Pancreas (tissue), 10 donors: ENCODE measurements at regions not wholly inside any gene's neighbourhood (a gene's known extent, or its start where the extent isn't known, plus 50 kb on each side); places are given as distances from the start of the nearest gene placed in this dataset.
"Not testable (repeated sequence)": the region's sequence is repeated elsewhere in the genome, so short reads cannot be mapped to it uniquely, and the experiment has no call there.

ENCODE experiments used
- ATAC-seq, 4 donors: fragments of 200-7000 bp; cut with Tn5 transposase; one replicate each; pipeline versions ENCODE4 v1.8.0 to v1.9.1; 2020; ENCODE audit warnings: mild to moderate bottlenecking in 4 of 4, moderate library complexity in 4 of 4
- DNase-seq, 6 donors: peaks; one replicate each; pipeline ENCODE4 v3.0.0-alpha.2; 2020
- FAIRE-seq: peaks from 2 replicates; lab custom pipeline; 2012; peaks lifted over from hg19 to GRCh38; lab: Jason Lieb, UNC
- H3K27ac ChIP-seq, 4 donors: fragments of 200-600 bp; sonication (generic); 1 replicate in 3 of 4; 2 replicates in 1 of 4; pipeline versions ENCODE4 v1.5.0 to v1.8.0; 2020
- H3K27me3 ChIP-seq, 4 donors: fragments of 200-600 bp; one replicate each; pipeline ENCODE4 v1.8.0; 2021
- H3K36me3 ChIP-seq, 3 donors: fragments of 200-600 bp; sonication (generic) in 1 of 3; one replicate each; pipeline versions ENCODE4 v1.5.0 to v1.8.0; 2020 to 2021
- H3K4me1 ChIP-seq, 3 donors: fragments of 200-600 bp; one replicate each; pipeline ENCODE4 v1.8.0; 2021
- H3K4me3 ChIP-seq, 4 donors: fragments of 200-600 bp; sonication (generic) in 2 of 4; one replicate each; pipeline versions ENCODE4 v1.5.0 to v1.8.0; 2020 to 2021
- H3K9me3 ChIP-seq, 4 donors: fragments of 200-600 bp; one replicate each; pipeline ENCODE4 v1.8.0; 2021
- CTCF ChIP-seq, 4 donors: fragments of 200-600 bp; sonication (generic) in 3 of 4; IDR thresholded peaks; one replicate each; pipeline versions ENCODE4 v1.5.0 to v1.8.0; 2021; ENCODE audit warnings: antibody characterized with exemption in 4 of 4
- WGBS, 2 donors: extraction: QIAGEN DNeasy Blood & Tissue Kit; methylation state at CpG; one replicate each; pipeline ENCODE4 v1.1.7; 2013; 5-methylcytosine and 5-hydroxymethylcytosine counted together
- intact Hi-C, 3 donors: fragments of 100-400 bp; cut with DNase I; formaldehyde crosslinking; loops; one replicate each; pipeline versions ENCODE4 v1.11.1 to v1.14.2; 2022
- donor health status: healthy with polysubstance abuse.
- donor health status: DM: no; HTN: no; CAD: no; lungs with moderate emphysema.
- donor health status: DM: no; HTN: no; CAD: no.
- donor health status: control.
- donor health status: control.
- donor health status: Bipolar disorder and iron deficiency.
- donor health status: DM: yes; HTN: yes; CAD: no.
- donor health status: DM: no; HTN: no; CAD: no.
- donor health status: DM: no; HTN: no; CAD: no.
- donor health status: DM: yes; HTN: yes; CAD: no.

GRCh38 chr6:8301502-8301901 is 133.8 kb downstream of the SLC35B3 start:
- Histone ChIP-seq H3K4me3 (no peak overlapping the region), H3K9me3 (no peaks in the 10 kb centered on the region), H3K27me3 (no peaks in the 10 kb centered on the region), H3K4me1 (no peaks in the 10 kb centered on the region), H3K27ac (no peak overlapping the region), H3K36me3 (no peaks in the 10 kb centered on the region)
- no peak for TF ChIP-seq CTCF (IDR thresholded peaks at IDR 0.05)
- WGBS, 2 donors = 65 to 66% methylated on average over 2 of the region's 2 CpGs
- ATAC-seq = no peak
- intact Hi-C loops = no loop called here
- no peak for FAIRE-seq
- no peak for DNase-seq

- no peak for ATAC-seq
These were observed 136.3 kb downstream of the SLC35B3 start for GRCh38 chr6:8299034-8299433.

GRCh38 chr6:8282946-8283345 is 152.4 kb downstream of the SLC35B3 start:
- FAIRE-seq, H3K27me3 ChIP-seq, DNase-seq, H3K36me3 ChIP-seq, H3K4me1 ChIP-seq, ATAC-seq, H3K9me3 ChIP-seq, H3K27ac ChIP-seq, intact Hi-C loops, H3K4me3 ChIP-seq: not testable (repeated sequence)
- WGBS, 2 donors = 73 to 85% methylated on average over 4 of the region's 4 CpGs

More at GRCh38 chr6:8299034-8299433, 136.3 kb downstream of the SLC35B3 start:
- intact Hi-C loops = no loop called here
- DNase-seq = no peak
- H3K27ac ChIP-seq = no peak overlapping the region
- no peaks in the 10 kb centered on the region for H3K27me3 ChIP-seq
- no peak overlapping the region for H3K4me3 ChIP-seq
- H3K9me3 ChIP-seq = no peaks in the 10 kb centered on the region
- no peak for FAIRE-seq
- WGBS, 2 donors = 65 to 88% methylated on average over 3 to 4 of the region's 4 CpGs
- TF ChIP-seq CTCF (IDR thresholded peaks at IDR 0.05) = no peak
- H3K36me3 ChIP-seq = no peaks in the 10 kb centered on the region
- H3K4me1 ChIP-seq = no peaks in the 10 kb centered on the region

GRCh38 chr6:8282380-8282779 is 153.0 kb downstream of the SLC35B3 start:
- H3K27me3 ChIP-seq = peaks cover 0 to 9% (median 3%) of the 10 kb centered on the region in 4 donors
- no peak overlapping the region for H3K4me3 ChIP-seq
- TF ChIP-seq CTCF (IDR thresholded peaks at IDR 0.05) = no peak
- ATAC-seq (no peak), DNase-seq (peak in 2 of 6 donors; percentile 23 to 45), FAIRE-seq (no peak)
- intact Hi-C loops = no loop called here
- H3K27ac ChIP-seq = no peak overlapping the region
- no peaks in the 10 kb centered on the region for H3K9me3 ChIP-seq
- no peaks in the 10 kb centered on the region for H3K4me1 ChIP-seq
- WGBS, 2 donors = 93 to 94% methylated on average over 37 to 39 of the region's 39 CpGs
- no peaks in the 10 kb centered on the region for H3K36me3 ChIP-seq

GRCh38 chr6:8279041-8279805 is 156.1 kb downstream of the SLC35B3 start:
- no peak overlapping the region for H3K4me3 ChIP-seq
- DNase-seq (no peak), FAIRE-seq (no peak), ATAC-seq (no peak)
- no peak overlapping the region for H3K27ac ChIP-seq
- intact Hi-C loops = no loop called here
- TF ChIP-seq CTCF (IDR thresholded peaks at IDR 0.05) = no peak
- no peaks in the 10 kb centered on the region for H3K4me1 ChIP-seq
- 31 to 37% methylated on average over 15 of the region's 15 CpGs for WGBS, 2 donors
- H3K27me3 ChIP-seq = peaks cover 0 to 12% (median 3%) of the 10 kb centered on the region in 4 donors
- H3K36me3 ChIP-seq = no peaks in the 10 kb centered on the region
- H3K9me3 ChIP-seq = no peaks in the 10 kb centered on the region
